Fibroblast of mammary gland (primary cell): ENCODE measurements at regions not wholly inside any gene's neighbourhood (a gene's known extent, or its start where the extent isn't known, plus 50 kb on each side); places are given as distances from the start of the nearest gene placed in this dataset.
"Not testable (repeated sequence)": the region's sequence is repeated elsewhere in the genome, so short reads cannot be mapped to it uniquely, and the experiment has no call there.

Experiments
- DNase-seq: peaks from one replicate; pipeline ENCODE4 v3.0.0-alpha.2; 2010; ENCODE audit warnings: low read depth
- H3K4me3 ChIP-seq: 2 replicates; pipeline ENCODE4 v1.5.1; 2011; ENCODE audit warnings: low read depth, mild to moderate bottlenecking, low read length, moderate library complexity; ENCODE audit not compliant: control insufficient read depth
- TF ChIP-seq, protein P1 (sequence below): conservative IDR thresholded peaks from 2 replicates; pipeline ENCODE4 v1.5.1; 2011; ENCODE audit warnings: low read depth, low read length, inconsistent platforms; ENCODE audit not compliant: control insufficient read depth, insufficient read depth

DNA sequence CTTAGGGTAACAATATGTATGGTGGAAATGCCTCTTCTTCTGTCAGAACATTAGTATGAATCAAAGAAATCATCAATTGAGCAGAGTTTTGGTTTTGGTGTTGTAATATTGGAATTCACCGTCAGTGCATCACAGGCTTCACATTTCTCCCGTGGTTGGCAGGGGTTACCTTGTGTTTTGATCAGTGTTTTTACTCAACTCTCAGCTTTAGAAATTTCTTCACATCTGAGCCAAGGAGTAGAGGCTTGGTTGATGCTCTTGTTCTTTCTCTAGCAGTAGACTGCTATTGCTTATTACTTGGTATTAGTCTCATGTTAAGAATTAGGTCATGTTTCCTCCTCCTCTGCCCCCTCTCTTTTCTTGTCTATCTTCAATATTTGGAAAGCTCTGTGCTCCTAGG is 188.8 kb upstream of the SMIM30 start:
- TF ChIP-seq, protein P1, sequence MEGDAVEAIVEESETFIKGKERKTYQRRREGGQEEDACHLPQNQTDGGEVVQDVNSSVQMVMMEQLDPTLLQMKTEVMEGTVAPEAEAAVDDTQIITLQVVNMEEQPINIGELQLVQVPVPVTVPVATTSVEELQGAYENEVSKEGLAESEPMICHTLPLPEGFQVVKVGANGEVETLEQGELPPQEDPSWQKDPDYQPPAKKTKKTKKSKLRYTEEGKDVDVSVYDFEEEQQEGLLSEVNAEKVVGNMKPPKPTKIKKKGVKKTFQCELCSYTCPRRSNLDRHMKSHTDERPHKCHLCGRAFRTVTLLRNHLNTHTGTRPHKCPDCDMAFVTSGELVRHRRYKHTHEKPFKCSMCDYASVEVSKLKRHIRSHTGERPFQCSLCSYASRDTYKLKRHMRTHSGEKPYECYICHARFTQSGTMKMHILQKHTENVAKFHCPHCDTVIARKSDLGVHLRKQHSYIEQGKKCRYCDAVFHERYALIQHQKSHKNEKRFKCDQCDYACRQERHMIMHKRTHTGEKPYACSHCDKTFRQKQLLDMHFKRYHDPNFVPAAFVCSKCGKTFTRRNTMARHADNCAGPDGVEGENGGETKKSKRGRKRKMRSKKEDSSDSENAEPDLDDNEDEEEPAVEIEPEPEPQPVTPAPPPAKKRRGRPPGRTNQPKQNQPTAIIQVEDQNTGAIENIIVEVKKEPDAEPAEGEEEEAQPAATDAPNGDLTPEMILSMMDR = no peak
- H3K4me3 ChIP-seq = no peak overlapping the region
- no peak for DNase-seq

DNA sequence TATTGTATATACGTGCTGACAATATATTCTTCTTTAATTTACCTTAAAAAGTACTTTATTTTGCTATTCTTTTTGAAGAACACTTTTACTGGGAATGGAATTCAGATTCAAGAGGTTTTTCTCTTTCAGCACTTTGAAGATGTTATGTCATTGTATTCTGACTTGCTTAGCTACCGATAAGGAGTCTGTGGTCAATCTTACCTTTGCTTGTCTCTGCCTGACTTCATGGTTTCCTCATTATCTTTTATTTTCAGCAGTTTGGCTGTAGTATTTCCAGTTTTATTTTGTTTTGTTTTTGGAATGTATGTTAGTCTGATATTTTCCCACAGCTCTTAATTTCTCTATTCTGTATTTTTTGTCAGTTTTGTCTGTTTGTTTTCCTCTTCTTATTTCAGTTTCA is 187.9 kb upstream of the SMIM30 start:
- no peak for DNase-seq
- TF ChIP-seq, protein P1 = no peak
- H3K4me3 ChIP-seq = no peak overlapping the region

DNA sequence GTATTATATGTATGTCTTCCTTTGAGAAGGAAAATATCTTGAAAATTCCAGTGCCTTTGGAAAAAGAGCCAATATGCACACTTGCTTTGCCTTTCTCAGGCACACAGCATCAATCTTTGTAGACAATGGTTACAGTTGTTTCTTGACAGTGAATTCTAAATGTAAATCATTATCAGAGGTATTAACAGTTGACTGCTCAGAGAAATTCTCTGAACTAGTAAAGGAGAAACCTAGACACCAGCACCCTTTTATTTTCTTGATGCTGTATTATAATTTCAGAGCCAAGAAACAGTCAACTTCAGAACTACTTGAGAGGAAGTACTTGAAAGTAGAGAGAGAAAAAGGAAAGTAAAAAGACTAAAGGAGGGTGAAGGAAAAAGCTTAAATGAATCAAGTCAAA is 185.8 kb upstream of the SMIM30 start:
- DNase-seq = no peak
- TF ChIP-seq, protein P1 = no peak
- H3K4me3 ChIP-seq = no peak overlapping the region

DNA sequence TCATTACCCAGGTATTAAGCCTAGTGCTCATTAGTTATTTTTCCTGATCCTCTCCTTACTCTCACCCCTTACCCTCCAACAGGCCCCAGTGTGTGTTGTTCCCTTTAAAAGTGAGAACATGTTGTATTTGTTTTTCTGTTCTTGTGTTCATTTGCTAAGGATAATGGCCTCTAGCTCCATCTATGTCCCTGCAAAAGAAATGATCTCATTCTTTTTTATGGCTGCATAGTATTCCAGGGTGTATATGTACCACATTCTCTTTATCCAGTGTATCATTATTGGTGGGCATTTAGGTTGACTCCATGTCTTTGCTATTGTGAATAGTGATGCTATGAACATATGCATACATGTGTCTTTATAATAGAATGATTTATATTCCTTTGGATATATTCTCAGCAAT is 185.0 kb upstream of the SMIM30 start:
- not testable (repeated sequence) for H3K4me3 ChIP-seq, DNase-seq

DNA sequence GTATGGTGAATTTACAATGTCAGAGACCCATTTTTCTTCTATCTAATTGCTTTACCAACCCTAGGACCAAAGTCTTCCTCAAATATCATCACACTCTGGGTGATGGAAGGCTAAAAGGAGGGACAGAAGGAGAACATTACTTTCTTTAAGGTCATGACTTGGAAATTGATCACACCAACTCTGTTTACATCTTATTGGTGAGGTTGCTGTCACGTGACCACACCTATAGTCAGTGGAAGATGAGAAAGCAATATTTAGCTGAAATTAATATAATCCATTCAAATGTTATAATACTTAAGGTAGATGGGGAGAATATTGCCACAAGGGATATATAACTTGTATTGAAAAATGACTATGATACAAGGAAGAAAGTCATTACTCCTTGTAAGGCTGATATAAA is 183.6 kb upstream of the SMIM30 start:
- no peak for DNase-seq
- TF ChIP-seq, protein P1 = no peak
- H3K4me3 ChIP-seq = no peak overlapping the region

DNA sequence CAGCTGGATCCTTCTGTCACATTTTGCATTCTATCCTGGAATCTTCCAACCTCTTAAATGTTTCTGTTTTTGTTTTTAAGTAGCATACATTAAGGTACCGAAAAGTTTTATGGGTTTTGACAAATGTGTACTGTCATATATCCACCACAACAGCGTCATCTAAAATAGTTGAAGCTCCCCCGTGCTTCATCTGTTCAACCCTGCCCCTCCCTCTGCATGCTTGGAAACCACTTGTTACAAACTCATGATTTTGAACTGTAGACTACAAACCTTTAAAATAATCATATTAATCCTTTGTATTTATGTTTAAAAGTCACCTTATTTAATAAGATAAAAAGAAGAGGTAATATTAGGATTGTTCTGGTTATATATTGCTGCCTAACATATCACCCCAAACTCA is 182.8 kb upstream of the SMIM30 start:
- DNase-seq = no peak
- TF ChIP-seq, protein P1 = no peak
- no peak overlapping the region for H3K4me3 ChIP-seq

DNA sequence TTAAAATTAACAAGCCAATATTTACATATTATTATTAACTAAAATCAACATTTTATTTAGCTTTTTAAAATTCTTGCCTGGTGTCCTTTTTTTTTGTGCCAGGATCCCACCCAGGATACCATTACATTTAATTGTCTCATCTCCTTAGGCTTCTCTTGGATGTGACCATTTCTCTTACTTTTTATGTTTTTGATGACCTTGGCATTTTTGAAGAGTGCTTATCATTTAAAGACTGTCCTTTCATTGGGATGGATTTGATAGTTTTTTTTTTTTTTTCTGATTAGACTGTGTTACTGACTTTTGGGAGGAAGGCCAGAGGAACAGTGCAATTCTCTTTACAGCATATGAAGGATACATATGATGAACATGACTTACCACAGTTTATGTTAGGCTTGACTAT is 181.4 kb upstream of the SMIM30 start:
- DNase-seq = no peak
- TF ChIP-seq, protein P1 = no peak
- H3K4me3 ChIP-seq = no peak overlapping the region
